ENCODE measurements at regions not wholly inside any gene's neighbourhood (a gene's known extent, or its start where the extent isn't known, plus 50 kb on each side); places are given as distances from the start of the nearest gene placed in this dataset.

DNA sequence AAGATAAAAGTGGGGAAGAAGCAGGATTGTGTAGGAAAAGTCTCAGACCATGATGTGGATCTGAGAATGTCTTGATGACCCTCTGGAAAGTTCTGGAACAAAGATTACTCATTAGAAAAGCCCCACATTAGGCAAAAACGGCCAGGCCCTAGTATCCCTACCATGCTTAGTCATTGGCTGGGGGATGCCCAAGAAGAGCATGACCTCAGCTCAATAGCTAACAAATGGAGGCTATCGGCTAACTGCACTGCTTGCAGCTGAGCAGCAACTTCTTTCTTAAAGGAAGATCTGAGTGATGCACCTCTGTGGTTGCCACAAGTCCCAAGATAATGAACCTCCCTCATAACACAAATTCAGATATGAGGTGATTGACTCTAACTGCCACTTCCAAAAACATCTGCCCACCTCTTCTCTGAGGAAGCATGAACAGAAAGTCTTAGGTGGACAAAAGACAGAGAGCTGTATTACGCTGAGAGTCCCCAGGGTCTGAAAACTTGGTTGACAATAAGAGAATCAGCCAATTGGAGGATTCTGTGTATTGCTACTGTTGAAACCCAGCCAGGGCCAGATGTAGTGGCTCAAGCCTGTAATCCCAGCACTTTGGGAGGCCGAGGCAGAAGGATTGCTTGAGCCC, 64.6 kb upstream of the AK4 start:
- TF ChIP-seq, protein P1, sequence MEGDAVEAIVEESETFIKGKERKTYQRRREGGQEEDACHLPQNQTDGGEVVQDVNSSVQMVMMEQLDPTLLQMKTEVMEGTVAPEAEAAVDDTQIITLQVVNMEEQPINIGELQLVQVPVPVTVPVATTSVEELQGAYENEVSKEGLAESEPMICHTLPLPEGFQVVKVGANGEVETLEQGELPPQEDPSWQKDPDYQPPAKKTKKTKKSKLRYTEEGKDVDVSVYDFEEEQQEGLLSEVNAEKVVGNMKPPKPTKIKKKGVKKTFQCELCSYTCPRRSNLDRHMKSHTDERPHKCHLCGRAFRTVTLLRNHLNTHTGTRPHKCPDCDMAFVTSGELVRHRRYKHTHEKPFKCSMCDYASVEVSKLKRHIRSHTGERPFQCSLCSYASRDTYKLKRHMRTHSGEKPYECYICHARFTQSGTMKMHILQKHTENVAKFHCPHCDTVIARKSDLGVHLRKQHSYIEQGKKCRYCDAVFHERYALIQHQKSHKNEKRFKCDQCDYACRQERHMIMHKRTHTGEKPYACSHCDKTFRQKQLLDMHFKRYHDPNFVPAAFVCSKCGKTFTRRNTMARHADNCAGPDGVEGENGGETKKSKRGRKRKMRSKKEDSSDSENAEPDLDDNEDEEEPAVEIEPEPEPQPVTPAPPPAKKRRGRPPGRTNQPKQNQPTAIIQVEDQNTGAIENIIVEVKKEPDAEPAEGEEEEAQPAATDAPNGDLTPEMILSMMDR (conservative IDR thresholded peaks at IDR 0.05) = no peak
- no peak for TF ChIP-seq EZH2 (IDR thresholded peaks at IDR 0.05; ENCODE audit: low read depth)

Data from PC-9 (cell line).